ENCODE measurements at regions not wholly inside any gene's neighbourhood (a gene's known extent, or its start where the extent isn't known, plus 50 kb on each side); places are given as distances from the start of the nearest gene placed in this dataset.

DNA sequence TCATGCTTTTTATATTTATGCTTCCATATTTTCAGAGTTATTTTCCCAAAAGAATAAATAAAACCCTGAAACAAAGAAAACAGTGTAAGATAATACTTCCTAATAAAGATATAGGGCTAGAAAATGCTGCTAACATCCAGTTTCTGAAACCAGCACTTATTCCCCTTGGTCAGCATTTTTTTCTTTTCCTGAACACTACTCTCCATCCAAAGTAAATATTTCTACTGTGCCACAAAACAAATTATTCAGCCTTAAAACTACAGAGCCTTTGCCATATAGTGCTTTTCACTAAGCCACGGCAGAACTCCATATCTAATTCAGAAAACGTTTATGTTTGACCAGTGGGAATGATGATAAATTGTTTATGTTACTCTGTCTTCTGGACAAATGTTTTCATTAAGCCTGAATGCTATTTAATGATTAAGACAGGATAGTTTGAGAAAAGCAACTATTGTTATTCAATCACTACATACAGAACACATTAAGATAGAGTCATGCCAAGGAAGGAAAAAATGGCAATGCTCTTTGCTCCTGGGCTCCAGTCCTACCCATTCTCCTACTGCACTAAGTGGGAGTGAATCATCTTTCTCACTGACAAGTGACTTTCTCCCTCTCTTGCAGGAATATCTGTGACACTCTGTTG lies 723.9 kb downstream of the FAT4 start:
- no peak for DNase-seq (ENCODE audit: low spot score)

DNA sequence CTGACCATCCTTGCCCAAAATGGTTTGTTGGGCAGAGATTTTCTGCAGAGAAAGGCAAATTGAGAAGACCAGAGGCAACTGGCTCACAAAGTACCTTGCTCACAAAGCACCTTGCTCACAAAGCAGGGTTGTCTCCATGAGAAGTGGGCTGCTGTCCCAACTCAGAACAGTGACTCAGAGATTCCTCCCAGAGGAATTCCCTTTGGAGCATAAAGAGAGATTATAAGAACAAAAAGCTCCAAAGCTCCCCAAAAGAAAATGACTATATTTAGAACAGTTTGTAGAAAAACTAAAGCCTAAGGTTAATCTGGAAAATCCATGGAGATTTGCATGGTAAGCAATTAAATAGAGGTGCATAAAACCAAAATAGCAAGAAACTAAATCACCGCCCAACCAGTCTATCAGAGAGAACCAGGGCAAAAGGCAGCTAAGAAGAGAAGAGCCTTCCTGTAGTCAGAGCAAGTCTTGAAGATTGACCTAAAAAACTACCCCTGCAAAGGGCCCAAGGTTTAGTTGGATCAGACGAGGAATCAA lies 731.4 kb downstream of the FAT4 start:
- DNase-seq (ENCODE audit: low spot score) = no peak

DNA sequence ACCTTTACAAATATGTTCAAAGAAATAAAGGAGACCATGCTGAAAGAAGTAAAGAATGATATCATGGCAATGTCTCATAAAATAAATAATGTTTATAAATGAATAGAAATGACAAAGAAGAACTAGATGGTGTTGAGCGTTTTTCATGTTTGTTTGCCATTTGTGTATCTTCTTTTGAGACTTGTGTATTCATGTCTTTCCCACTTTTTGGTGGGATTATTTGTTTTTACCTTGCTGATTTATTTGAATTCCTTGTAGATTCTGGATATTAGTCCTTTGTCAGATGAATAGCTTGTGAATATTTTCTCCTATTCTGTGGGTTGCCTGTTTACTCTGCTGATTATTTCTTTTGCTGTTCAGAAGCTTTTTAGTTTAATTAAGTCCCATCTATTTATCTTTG lies 732.4 kb downstream of the FAT4 start:
- DNase-seq (ENCODE audit: low spot score) = no peak

DNA sequence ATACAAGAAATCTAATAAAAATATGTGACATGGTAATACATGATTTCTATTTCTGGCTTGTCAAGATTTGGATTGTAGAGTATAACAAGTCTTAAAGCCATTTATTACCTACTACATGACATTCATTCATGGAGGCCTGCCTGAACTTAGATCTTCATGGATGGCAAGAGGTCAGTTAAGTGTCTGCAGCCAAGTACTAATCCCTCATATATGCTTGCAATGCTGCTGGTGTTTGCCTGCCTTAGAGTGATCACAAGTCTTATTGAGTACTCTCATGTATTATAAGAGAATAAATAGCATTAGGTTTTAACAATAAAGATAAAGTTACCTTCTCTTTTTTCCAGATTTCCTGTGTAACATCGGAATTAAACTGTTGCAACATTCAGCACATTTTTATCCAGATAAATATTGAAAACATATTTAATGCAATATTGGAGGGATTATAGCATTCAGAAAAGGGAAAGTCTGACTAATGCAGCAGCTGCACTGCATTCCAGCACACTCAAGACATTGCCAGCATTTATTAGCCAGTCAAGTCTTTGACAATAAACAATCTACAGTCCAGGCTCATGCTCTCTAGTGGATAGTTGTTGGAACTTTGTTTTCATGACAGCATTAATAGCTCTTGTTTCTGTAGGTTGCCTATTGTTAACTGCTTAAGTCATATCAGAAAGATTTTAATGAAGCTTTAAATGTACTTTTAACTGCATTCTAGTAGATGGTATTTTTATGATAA lies 737.1 kb downstream of the FAT4 start:
- DNase-seq (ENCODE audit: low spot score) = no peak

DNA sequence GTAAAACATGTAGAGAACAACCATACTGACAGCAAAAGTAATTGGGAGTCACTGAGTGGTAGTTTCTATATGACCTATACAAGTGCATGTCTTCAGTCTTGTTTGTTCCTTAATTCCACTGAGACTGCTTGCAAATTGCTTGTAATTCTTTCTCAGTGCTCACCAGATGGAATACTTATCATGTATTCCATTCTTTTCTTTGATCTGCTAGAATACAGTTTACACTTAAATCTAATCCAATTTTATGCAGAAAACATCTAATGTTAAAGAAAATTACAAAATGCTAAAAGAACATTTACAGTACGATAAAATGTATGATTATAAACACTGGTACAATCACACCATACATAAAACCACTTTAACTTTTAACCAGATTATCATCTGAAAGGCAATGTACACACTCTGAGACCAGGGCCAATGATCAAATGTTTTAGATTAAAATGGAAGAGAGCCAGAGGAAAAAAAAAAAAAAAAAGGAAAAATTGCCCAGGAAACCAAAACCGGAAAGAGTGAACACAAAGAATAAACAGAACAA lies 741.4 kb downstream of the FAT4 start:
- DNase-seq (ENCODE audit: low spot score) = no peak

DNA sequence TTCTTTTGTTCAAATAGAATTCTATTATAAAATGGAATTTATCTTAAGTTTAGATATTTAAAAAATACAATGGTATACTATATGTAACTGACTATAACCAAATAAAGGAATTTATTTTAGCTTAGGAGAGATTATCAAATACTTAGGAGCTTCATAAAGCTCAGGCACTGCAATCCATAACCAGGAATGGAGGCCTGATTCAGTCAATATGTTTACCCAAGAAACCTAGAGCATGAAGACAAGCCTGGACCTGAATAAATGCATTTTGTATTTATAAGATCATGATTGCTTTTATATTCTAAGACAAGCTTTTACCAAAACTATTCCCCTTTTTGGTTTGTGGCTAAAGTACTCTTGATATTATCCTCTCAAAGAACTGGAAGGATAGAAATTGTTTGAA lies 742.6 kb downstream of the FAT4 start:
- DNase-seq (ENCODE audit: low spot score) = no peak

DNA sequence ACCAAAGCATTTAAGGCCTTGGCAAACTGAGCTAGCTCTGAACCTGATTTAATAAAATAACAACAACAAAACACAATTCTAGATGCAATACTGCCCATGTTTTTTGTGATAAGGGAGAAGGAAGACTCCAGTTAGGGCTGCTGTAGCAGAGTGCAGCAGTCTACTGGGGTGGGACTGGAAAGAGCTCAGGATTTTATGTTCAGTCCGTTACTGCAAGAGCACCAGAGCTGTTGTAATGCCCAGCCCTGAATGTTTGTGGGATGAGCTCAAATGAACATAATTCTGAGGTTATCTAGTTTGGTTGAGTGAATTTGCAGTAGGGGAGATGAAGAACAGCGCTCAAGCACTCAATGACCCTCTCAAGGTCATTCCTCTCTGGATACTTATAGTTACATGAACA lies 743.8 kb downstream of the FAT4 start:
- no peak for DNase-seq (ENCODE audit: low spot score)

DNA sequence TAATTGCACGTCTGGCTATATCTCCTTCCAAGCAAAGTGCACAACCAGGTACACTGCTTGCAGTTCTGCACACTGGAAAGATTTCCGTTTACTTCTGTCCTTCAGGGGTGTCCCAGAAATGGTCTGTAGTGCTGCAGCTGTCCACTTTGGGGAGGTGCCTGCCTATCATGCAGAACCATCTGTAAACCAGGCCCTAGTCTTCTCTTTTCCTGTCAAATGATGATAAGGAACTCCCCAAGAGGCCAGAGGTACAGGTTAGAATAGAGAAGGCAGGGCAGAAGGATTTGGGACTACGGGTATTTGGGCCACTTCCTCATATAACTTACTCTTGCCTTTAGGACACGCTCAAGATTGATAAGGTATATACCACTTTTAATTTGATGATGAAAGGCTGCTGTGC lies 746.9 kb downstream of the FAT4 start:
- no peak for DNase-seq (ENCODE audit: low spot score)

DNA sequence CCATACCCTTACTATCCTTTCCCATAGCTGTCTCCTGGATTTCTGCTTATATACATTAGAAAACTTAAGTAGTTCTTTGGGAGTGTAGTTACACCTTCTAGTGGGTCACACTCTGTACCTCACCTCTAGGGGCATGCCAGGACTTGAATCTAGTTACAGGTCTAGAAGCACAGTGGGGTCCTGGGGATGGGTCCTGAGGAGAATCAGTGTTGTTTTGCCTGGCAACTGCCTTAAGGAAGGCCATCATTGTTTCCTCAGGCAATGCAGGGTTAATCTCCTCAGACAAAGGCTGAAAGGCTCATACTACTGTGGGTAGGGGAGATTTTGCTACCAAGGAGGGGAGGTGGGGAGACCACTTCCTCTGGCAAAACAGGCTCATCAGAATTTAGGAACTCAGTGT lies 750.3 kb downstream of the FAT4 start:
- no peak for DNase-seq (ENCODE audit: low spot score)

DNA sequence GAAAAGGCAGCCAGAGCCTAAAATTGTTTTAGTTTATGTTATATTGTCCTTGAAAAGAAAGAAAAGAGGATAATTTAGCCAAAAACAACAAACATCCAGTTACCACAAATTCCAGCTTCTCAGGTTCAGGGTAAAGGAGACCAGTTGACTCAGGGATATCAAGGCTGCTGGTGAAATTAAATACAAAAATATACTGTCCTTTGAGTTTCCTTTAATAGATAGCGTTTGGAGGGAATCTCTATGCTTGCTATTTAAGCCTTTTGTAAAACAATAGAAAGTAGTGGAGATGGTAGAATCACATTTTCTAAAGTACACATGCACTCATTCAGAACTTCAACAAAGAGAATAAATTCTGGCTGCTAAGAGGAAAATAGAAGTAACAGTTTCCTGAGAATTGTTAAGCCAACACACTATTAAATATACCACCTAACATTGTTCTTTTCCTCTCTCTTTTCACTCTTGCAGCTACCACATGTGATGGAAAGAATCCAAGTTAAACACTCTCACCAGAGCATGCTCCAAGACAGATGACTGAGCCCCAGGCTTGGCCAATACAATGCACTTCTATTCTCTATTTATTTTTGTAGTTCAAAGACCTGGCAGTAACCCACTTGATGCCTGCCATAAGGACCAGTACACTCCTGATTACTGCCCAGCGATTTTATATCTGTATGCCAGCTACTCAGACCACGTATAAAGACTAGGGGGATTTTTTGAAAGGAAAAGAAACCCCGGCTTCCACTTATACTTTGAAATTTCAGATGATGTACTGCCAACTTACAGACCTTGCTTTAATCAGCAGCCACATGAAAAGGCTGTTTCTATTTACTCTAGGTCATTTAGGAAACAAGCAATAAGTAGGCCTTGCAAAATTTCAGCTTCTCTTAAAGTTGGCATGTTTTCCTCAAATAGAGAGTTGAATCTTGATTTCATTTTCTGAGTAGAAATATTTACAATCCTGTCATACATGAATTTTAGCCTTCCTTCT lies 756.9 kb downstream of the FAT4 start:
- no peak for DNase-seq (ENCODE audit: low spot score)

DNA sequence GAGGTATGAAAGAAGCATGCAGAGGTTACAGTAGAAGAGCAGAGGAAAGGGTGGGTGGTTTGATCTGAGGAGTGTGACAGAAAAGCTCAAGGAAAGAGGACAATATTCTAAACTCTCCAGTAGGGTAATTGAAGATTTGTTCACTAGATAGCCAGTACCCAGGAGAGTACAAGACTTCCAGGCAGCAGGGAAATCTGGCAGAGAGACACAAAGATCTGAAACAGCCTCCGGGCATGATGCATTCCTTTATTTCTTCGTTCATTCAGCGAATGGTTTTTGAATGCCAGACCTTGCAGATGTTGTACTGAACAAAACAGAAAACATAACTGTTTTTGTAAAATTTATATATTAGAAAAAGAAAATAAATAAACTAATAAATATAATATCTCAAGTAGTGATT lies 766.6 kb downstream of the FAT4 start:
- DNase-seq (ENCODE audit: low spot score) = no peak

DNA sequence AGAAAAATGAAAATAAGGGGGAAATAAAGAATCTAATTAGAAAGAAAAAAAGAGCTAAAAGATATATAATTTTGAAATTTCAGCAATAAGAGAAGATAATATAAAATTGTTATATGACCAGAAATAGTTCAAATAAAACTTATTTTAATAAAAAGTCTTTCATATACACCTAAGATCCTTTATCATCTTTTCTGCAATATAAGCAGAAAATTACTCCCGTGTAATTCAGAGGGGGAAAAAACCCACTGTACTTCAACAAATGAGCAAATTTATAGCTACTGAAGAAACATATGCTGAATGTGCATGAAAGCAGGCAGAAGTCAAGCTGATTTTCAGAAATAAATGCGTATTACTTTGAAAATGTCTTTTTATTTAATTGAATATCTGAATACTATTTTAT lies 771.3 kb downstream of the FAT4 start:
- DNase-seq (ENCODE audit: low spot score) = no peak

DNA sequence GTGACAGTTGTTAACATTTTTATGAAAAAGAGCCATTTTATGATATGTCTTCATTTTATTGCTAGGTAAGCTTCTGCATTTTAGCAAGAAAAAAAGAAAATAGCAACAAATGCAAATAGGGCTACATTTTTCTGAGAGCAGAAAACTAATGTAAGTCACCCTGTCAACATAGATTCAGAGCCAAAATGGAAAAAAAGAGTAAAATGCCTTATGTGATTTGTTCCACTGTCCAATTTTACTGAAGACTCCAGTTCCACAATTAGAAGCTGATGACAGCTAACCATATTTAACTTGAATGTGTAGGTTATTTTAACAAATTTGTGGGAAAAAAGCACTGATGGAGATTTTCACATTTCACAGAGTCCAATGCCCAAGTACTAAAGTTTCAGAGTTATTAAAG lies 772.3 kb downstream of the FAT4 start:
- DNase-seq (ENCODE audit: low spot score) = no peak

DNA sequence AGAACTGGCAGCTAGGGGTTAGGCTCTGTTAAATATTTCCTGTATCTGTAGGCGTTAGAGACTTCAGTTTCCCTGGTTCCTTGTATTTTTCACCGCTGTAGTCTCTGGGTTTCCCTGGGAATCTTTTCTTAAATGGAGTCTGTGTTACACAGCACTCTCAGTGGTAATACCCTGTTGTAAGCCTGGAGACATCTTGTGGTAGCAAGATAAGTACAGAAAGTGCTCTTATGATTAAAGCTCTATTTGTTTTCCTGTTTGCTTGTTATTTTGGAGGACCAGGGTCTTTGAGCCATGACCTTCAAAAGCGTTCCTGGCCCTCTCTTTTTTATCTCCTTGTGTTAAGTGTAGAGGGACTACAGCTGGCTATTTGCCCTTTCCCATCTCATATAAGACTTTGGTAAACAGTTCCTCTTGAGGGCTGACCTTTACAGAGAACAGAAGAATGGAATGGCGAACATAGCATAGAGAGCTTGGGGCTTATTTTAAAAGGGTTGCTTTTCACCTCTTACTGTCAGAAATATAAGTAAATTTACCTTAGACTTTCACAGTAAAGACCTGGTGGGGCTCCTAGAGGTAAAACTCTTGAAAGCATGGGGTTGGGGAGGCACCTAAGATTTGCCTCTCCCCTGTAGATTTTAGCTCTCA lies 782.5 kb downstream of the FAT4 start:
- no peak for DNase-seq (ENCODE audit: low spot score)

DNA sequence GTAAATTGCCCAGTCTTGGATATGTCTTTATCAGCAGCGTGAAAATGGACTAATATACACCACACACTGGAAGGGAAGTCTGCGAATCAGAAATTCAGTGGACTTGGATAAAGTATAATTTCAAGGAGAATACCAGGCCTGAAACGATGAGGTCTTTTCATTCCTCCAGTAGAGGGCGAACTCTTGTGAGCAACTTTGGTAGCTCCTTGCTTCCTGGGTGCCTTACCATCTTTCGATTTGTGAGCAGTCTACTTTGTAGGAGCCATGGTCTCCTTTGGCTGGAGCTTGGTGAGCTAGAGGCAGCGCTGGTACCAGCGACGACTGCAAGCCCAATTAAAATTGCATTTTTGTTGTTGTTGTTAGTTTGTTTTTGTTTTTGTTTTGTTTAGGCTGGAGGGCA lies 791.9 kb downstream of the FAT4 start:
- DNase-seq (ENCODE audit: low spot score) = no peak

DNA sequence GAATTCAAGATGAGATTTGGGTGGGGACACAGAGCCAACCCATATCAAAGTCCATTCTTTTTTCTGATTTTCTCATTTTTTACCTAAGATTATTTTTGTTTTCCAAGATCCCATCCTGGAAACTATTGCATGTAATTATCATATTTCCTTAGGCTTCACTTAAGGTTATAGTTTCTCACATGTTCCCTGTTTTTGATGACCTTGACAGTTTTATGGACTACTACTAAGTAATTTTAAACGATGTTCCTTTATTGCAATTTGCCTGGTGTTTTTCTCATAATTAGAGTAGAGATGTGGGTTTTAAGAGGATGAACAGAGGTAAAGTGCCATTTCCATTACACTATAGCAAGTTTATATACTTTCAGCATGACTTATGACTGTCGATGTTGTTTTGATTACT lies 795.1 kb downstream of the FAT4 start:
- DNase-seq (ENCODE audit: low spot score) = no peak

DNA sequence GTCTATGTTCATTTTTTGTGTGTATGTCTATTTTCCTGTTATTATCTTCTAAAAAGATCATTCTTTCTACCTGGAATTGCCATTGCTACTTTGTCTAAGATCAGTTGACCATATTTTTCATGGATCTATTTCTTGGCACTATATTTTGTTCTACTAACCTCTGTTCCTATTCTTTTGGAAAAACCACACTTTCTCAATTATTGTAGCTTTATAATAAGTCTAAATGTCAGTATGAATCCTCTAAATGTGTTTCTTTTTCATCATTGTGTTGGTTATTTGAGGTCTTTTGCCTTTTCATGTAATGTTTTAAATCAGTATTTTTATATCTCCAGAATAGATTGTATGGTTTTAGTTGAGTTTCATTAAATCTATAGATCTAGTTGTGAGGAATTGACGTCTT lies 798.3 kb downstream of the FAT4 start:
- no peak for DNase-seq (ENCODE audit: low spot score)

DNA sequence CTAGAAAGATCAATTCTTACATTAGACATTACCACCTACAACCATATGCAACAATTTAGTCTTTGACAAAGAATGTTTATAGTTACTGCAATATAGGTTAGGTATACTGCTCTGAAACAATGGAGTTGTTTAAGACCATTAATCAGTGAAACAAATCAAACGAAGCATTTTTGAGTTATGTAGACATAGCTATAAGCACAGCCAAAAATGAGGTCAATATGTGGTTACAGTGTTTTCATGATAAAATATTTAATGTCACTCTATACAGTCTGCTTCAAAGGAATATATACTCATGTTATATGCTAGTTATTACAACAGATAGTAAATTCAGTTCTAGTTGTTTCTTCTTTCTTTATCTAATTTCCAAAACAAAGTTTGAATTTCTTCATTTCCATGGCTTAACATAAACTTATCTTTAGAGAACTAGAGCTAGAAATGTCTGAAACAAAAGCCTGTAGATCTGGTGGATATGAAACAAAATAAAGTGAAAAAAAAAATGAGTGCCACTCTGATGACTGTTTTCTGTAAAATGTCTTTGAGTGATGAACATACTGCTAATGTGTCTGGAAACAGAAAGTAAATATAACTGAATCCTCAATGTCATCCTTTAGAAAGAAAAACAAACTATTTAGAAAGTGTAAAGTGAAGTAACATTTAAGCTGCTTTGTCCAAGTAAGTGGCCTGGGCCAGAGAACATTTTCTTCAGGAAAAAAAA lies 809.0 kb downstream of the FAT4 start:
- DNase-seq (ENCODE audit: low spot score) = no peak

DNA sequence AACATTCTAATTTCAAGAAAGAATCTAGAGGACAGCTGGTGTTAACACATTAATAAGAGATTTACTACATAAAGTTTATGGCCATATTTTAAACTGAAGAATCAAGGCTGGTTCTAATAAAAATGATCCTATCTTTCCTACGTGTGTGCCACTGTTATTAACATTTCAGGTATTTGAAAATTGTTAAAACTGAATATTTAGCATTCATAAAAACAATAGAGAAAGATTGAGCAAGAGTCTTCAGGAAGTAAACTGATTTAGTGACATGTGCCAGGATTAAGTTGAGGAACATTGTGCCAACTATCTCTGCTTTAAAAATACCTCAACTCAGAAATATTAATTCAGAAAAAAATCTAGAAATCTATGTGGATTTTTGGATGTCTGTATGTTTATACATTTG lies 810.1 kb downstream of the FAT4 start:
- DNase-seq (ENCODE audit: low spot score) = no peak

DNA sequence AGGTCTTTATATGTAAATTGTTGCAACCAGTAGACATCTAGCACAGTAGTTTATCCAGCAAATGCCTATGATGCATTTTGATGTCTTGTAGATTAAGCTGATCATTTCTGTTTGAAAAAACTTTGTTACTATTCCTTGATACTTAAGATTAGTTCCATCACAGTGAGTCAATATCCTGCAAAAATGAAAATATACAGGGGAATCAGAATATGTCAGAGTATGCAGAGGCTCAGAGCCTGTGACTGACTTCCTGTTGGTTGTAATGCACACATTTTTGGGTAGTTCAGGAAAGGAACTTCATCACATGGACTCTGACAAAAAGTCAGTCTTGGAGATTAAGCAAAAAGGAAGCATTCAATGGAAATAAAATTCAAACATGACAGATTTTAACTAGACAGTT lies 815.5 kb downstream of the FAT4 start:
- DNase-seq (ENCODE audit: low spot score) = no peak
